GM23338 (cell line): ENCODE measurements at regions not wholly inside any gene's neighbourhood (a gene's known extent, or its start where the extent isn't known, plus 50 kb on each side); places are given as distances from the start of the nearest gene placed in this dataset.
A peak's percentile ranks its signal among the peaks of the same experiment; 100 is the strongest.

Source experiments
- ATAC-seq: fragments of 200-7000 bp; cut with Tn5 transposase; 3 replicates; pipeline ENCODE4 v1.9.1; 2020
- DNase-seq: peaks from one replicate; pipeline ENCODE4 v3.0.0-alpha.2; 2015; ENCODE audit warnings: low spot score
- H2AFZ ChIP-seq: fragments of 200-600 bp; sonication (generic); 2 replicates; pipeline ENCODE4 v1.8.0; 2016; ENCODE audit warnings: antibody characterized with exemption, mild to moderate bottlenecking, moderate library complexity
- H3F3A ChIP-seq: fragments of 200-600 bp; sonication (generic); replicated peaks from 2 replicates; pipeline ENCODE4 v1.8.0; 2017; ENCODE audit warnings: antibody characterized with exemption, mixed run types, low read depth
- H3K27ac ChIP-seq: fragments of 200-600 bp; sonication (generic); 2 replicates; pipeline ENCODE4 v1.6.1; 2016; ENCODE audit warnings: low read depth
- H3K27me3 ChIP-seq: fragments of 200-600 bp; sonication (generic); 2 replicates; pipeline ENCODE4 v1.8.0; 2016; ENCODE audit warnings: mild to moderate bottlenecking, mixed run types, moderate library complexity; ENCODE audit not compliant: insufficient read depth
- H3K36me3 ChIP-seq: fragments of 200-600 bp; sonication (generic); 2 replicates; pipeline ENCODE4 v1.8.0; 2016; ENCODE audit warnings: mild to moderate bottlenecking; ENCODE audit not compliant: insufficient read depth
- H3K4me1 ChIP-seq: fragments of 200-600 bp; sonication (generic); 2 replicates; pipeline ENCODE4 v1.8.0; 2016; ENCODE audit warnings: mild to moderate bottlenecking, moderate library complexity; ENCODE audit not compliant: insufficient read depth
- H3K4me2 ChIP-seq: fragments of 200-600 bp; sonication (generic); 2 replicates; pipeline ENCODE4 v1.7.1; 2017; ENCODE audit warnings: mixed run types
- H3K4me3 ChIP-seq: fragments of 200-600 bp; sonication (generic); 2 replicates; pipeline ENCODE4 v1.6.1; 2016; ENCODE audit warnings: mixed run types
- H3K79me2 ChIP-seq: fragments of 200-600 bp; sonication (generic); replicated peaks from 2 replicates; pipeline ENCODE4 v1.8.0; 2017; ENCODE audit warnings: mild to moderate bottlenecking; ENCODE audit not compliant: insufficient read depth
- H3K9me2 ChIP-seq: fragments of 200-600 bp; sonication (generic); 2 replicates; pipeline ENCODE4 v1.8.0; 2017; ENCODE audit not compliant: insufficient read depth
- H4K20me1 ChIP-seq: fragments of 200-600 bp; sonication (generic); replicated peaks from 2 replicates; pipeline ENCODE4 v1.8.0; 2017; ENCODE audit warnings: mild to moderate bottlenecking; ENCODE audit not compliant: insufficient read depth
- H3K27ac Mint-ChIP-seq: 2 replicates; pipeline ENCODE4 v1.8.0; 2020; ENCODE audit warnings: inconsistent platforms, mild to moderate bottlenecking, moderate library complexity, mixed read lengths
- H3K27me3 Mint-ChIP-seq: 3 replicates; pipeline ENCODE4 v1.8.0; 2022; ENCODE audit warnings: low read depth, mild to moderate bottlenecking, moderate library complexity, mixed read lengths, inconsistent platforms; ENCODE audit not compliant: insufficient read depth, poor library complexity
- H3K36me3 Mint-ChIP-seq: 3 replicates; pipeline ENCODE4 v1.8.0; 2021; ENCODE audit warnings: low read depth, mild to moderate bottlenecking, inconsistent platforms, moderate library complexity, mixed read lengths
- H3K4me1 Mint-ChIP-seq: 3 replicates; pipeline ENCODE4 v1.8.0; 2020; ENCODE audit warnings: mild to moderate bottlenecking, inconsistent platforms, mixed read lengths
- H3K4me3 Mint-ChIP-seq: 3 replicates; pipeline ENCODE4 v1.8.0; 2021; ENCODE audit warnings: moderate library complexity, mild to moderate bottlenecking, inconsistent platforms, mixed read lengths
- H3K9me3 Mint-ChIP-seq: 3 replicates; pipeline ENCODE4 v1.8.0; 2020; ENCODE audit warnings: moderate library complexity, mild to moderate bottlenecking, inconsistent platforms, mixed read lengths
- CREB1 ChIP-seq: fragments of 250-450 bp; sonication (Bioruptor Pico); IDR thresholded peaks from 2 replicates; pipeline ENCODE4 v1.5.0; 2020; ENCODE audit warnings: low read depth, mild to moderate bottlenecking, moderate library complexity
- ETS1 ChIP-seq: IDR thresholded peaks from 2 replicates; pipeline ENCODE4 v1.6.1; 2016; ENCODE audit warnings: antibody characterized with exemption
- EZH2 ChIP-seq: fragments of 200-600 bp; sonication (generic); IDR thresholded peaks from one replicate; pipeline ENCODE4 v1.8.0; 2017; ENCODE audit warnings: antibody characterized with exemption, mild to moderate bottlenecking, low read depth; ENCODE audit not compliant: unreplicated experiment
- EZH2phosphoT487 ChIP-seq: fragments of 200-600 bp; sonication (generic); IDR thresholded peaks from one replicate; pipeline ENCODE4 v1.8.1; 2018; ENCODE audit warnings: antibody characterized with exemption; ENCODE audit not compliant: unreplicated experiment
- NANOG ChIP-seq: IDR thresholded peaks from 2 replicates; pipeline ENCODE4 v1.6.1; 2016; ENCODE audit warnings: antibody characterized with exemption, borderline replicate concordance
- REST ChIP-seq: IDR thresholded peaks from one replicate; pipeline ENCODE4 v1.6.1; 2018; ENCODE audit warnings: antibody characterized with exemption; ENCODE audit not compliant: unreplicated experiment
- ZNF114 ChIP-seq: fragments of 250-450 bp; sonication (Bioruptor Pico); IDR thresholded peaks from 2 replicates; pipeline ENCODE4 v1.5.0; 2020; ENCODE audit warnings: mild to moderate bottlenecking, moderate library complexity
- ZNF331 ChIP-seq: fragments of 250-450 bp; sonication (Bioruptor Pico); IDR thresholded peaks from 2 replicates; pipeline ENCODE4 v1.5.0; 2020; ENCODE audit warnings: low read depth, mild to moderate bottlenecking, moderate library complexity
- ZNF462 ChIP-seq: fragments of 250-450 bp; sonication (Bioruptor Pico); IDR thresholded peaks from 2 replicates; pipeline ENCODE4 v1.5.0; 2020; ENCODE audit warnings: mild to moderate bottlenecking, moderate library complexity

- TF ChIP-seq ZNF462 (CRISPR knock-in tag) (no peak), EZH2phosphoT487 (no peak), ETS1 (no peak), ZNF114 (no peak), ZNF331 (no peak), EZH2 (no peak), CREB1 (CRISPR knock-in tag) (no peak)
Measured at GRCh38 chr2:221243771-221244170, 328.3 kb downstream of the EPHA4 start (continued).

GRCh38 chr2:221245045-221245444 lies 327.1 kb downstream of the EPHA4 start:
- Mint-ChIP-seq H3K36me3 (no peaks in the 10 kb centered on the region; the same call in 2 of the 3 replicates), H3K27me3 (peaks cover 4% of the 10 kb centered on the region), H3K27ac (no peak overlapping the region), H3K4me3 (no peak overlapping the region), H3K9me3 (no peaks in the 10 kb centered on the region; the same call in 2 of the 3 replicates), H3K4me1 (peaks cover 8% of the 10 kb centered on the region; the same call in 2 of the 3 replicates)
- ATAC-seq (no peak; the same call in 2 of the 3 replicates), DNase-seq (peak; percentile 61)
- H3K27ac ChIP-seq: peak overlapping the region; percentile 33; the same call in 1 of the 2 replicates
- no peaks in the 10 kb centered on the region for H3F3A ChIP-seq
- no peaks in the 10 kb centered on the region; the same call in 1 of the 2 replicates for H3K4me1 ChIP-seq
- no peak overlapping the region for H3K4me2 ChIP-seq
- no peaks in the 10 kb centered on the region for H3K9me2 ChIP-seq
- no peak overlapping the region for H2AFZ ChIP-seq
- H3K36me3 ChIP-seq: no peaks in the 10 kb centered on the region
- H3K27me3 ChIP-seq: no peaks in the 10 kb centered on the region
- no peak overlapping the region for H3K4me3 ChIP-seq
- TF ChIP-seq NANOG (peak; percentile 56; the same call in 1 of the 2 replicates), REST (no peak)
- H4K20me1 ChIP-seq: no peaks in the 10 kb centered on the region
- H3K79me2 ChIP-seq: no peaks in the 10 kb centered on the region
